Transverse colon (tissue), 4 donors: ENCODE measurements at regions not wholly inside any gene's neighbourhood (a gene's known extent, or its start where the extent isn't known, plus 50 kb on each side); places are given as distances from the start of the nearest gene placed in this dataset.

ENCODE experiments used
- DNase-seq: peaks from one replicate; pipeline ENCODE4 v3.0.0-alpha.2; 2019
- H3K27ac ChIP-seq, 4 donors: fragments of 200-600 bp; sonication (generic); 2 replicates each; pipeline ENCODE4 v1.5.1; 2016 to 2018; ENCODE audit warnings: inconsistent platforms in 4 of 4
- H3K27me3 ChIP-seq: fragments of 200-600 bp; sonication (generic); 2 replicates; pipeline ENCODE4 v1.5.1; 2017; ENCODE audit warnings: inconsistent platforms
- H3K36me3 ChIP-seq, 4 donors: fragments of 200-600 bp; sonication (generic); 2 replicates each; pipeline ENCODE4 v1.5.1; 2017 to 2019; ENCODE audit warnings: inconsistent platforms in 4 of 4
- H3K4me1 ChIP-seq, 4 donors: fragments of 200-600 bp; sonication (generic); 2 replicates each; pipeline ENCODE4 v1.5.1; 2017 to 2020; ENCODE audit warnings: inconsistent platforms in 4 of 4
- H3K4me3 ChIP-seq, 4 donors: fragments of 200-600 bp; sonication (generic); 1 replicate in 1 of 4; 2 replicates in 3 of 4; pipeline versions ENCODE4 v1.5.1 to v1.6.1; 2017 to 2019; ENCODE audit warnings: inconsistent platforms in 4 of 4
- H3K9me3 ChIP-seq, 2 donors: fragments of 200-600 bp; sonication (generic); 2 replicates each; pipeline ENCODE4 v1.5.1; 2017 to 2019; ENCODE audit warnings: inconsistent platforms in 2 of 2
- CTCF ChIP-seq, 5 experiments: fragments of 200-600 bp in 3 of 5; fragments of 450-650 bp in 2 of 5; sonication (generic) in 3 of 5; IDR thresholded peaks; 1 replicate in 2 of 5; 2 replicates in 3 of 5; pipeline ENCODE4 v1.5.1; 2016 to 2017; ENCODE audit warnings: antibody characterized with exemption in 5 of 5, inconsistent platforms in 3 of 5, mild to moderate bottlenecking in 2 of 5, moderate library complexity in 1 of 5
- EP300 ChIP-seq: sonication (generic); formaldehyde crosslinking; IDR thresholded peaks from one replicate; pipeline ENCODE4 v1.6.1; 2017; ENCODE audit warnings: antibody characterized with exemption, low read depth
- POLR2A ChIP-seq: fragments of 450-650 bp; IDR thresholded peaks from one replicate; pipeline ENCODE4 v1.6.1; 2016; ENCODE audit warnings: antibody characterized with exemption, mild to moderate bottlenecking, moderate library complexity
- POLR2AphosphoS5 ChIP-seq, 3 donors: sonication (generic); formaldehyde crosslinking; IDR thresholded peaks; one replicate each; pipeline ENCODE4 v1.6.1; 2016; ENCODE audit warnings: antibody characterized with exemption in 3 of 3
- WGBS, 2 donors: methylation state at CpG; one replicate each; pipeline ENCODE4 v1.1.5; 2018; ENCODE audit warnings: low coverage in 1 of 2; 5-methylcytosine and 5-hydroxymethylcytosine counted together
- in situ Hi-C, 4 donors: fragments of 200-750 bp; cut with MboI; loops; one replicate each; pipeline versions ENCODE4 v1.15.0 to v1.15.1; 2017; ENCODE audit warnings: low sequenced_read_pairs in 3 of 4, low pct_ligation_motif_present in 1 of 4, low pct_unique_long_range_greater_than_20kb in 1 of 4
- intact Hi-C: fragments of 100-400 bp; cut with DNase I; formaldehyde crosslinking; loops from one replicate; pipeline ENCODE4 v1.15.1; 2023; ENCODE audit warnings: low total_unique reads

GRCh38 chr10:29185050-29185449, 103.8 kb upstream of the LYZL1 start:
- H3K36me3 ChIP-seq, result no peaks in the 10 kb centered on the region
- TF ChIP-seq CTCF (IDR thresholded peaks at IDR 0.05) (no peak), POLR2A (no peak), POLR2AphosphoS5 (IDR thresholded peaks at IDR 0.05) (no peak), EP300 (no peak)
- no peak overlapping the region for H3K27ac ChIP-seq
- no peak for DNase-seq
- in situ Hi-C loops, result no loop called here
- intact Hi-C loops, result no loop called here
- 83 to 86% methylated on average over 4 to 5 of the region's 5 CpGs for WGBS, 2 donors
- H3K9me3 ChIP-seq, result no peaks in the 10 kb centered on the region
- H3K4me1 ChIP-seq, result no peaks in the 10 kb centered on the region
- no peak overlapping the region for H3K4me3 ChIP-seq
- no peaks in the 10 kb centered on the region for H3K27me3 ChIP-seq

- Histone ChIP-seq H3K4me1 (no peaks in the 10 kb centered on the region), H3K9me3 (no peaks in the 10 kb centered on the region), H3K27me3 (no peaks in the 10 kb centered on the region), H3K4me3 (no peak overlapping the region), H3K27ac (no peak overlapping the region), H3K36me3 (no peaks in the 10 kb centered on the region)
- TF ChIP-seq POLR2A, result no peak
- no peak for TF ChIP-seq CTCF (IDR thresholded peaks at IDR 0.05)
- TF ChIP-seq EP300, result no peak
- TF ChIP-seq POLR2AphosphoS5 (IDR thresholded peaks at IDR 0.05), result no peak
- intact Hi-C loops, result no loop called here
- no peak for DNase-seq
- in situ Hi-C loops, result no loop called here
- 74% methylated on average over 3 of the region's 3 CpGs; no CpG with 5 or more reads in 1 of the 2 donors for WGBS, 2 donors
These were observed 102.6 kb upstream of the LYZL1 start for GRCh38 chr10:29186221-29186620.

GRCh38 chr10:29189256-29189655, 99.6 kb upstream of the LYZL1 start:
- WGBS, 2 donors, result 27 to 60% methylated on average over 1 to 2 of the region's 2 CpGs
- Histone ChIP-seq H3K4me3 (no peak overlapping the region), H3K9me3 (no peaks in the 10 kb centered on the region), H3K36me3 (no peaks in the 10 kb centered on the region), H3K4me1 (no peaks in the 10 kb centered on the region), H3K27ac (no peak overlapping the region), H3K27me3 (no peaks in the 10 kb centered on the region)
- no peak for DNase-seq
- TF ChIP-seq POLR2A (no peak), EP300 (no peak), POLR2AphosphoS5 (IDR thresholded peaks at IDR 0.05) (no peak), CTCF (IDR thresholded peaks at IDR 0.05) (no peak)
- in situ Hi-C loops (no loop called here), intact Hi-C loops (no loop called here)

GRCh38 chr10:29191674-29192073, 97.2 kb upstream of the LYZL1 start:
- in situ Hi-C loops (no loop called here), intact Hi-C loops (no loop called here)
- no peaks in the 10 kb centered on the region for H3K4me1 ChIP-seq
- 43 to 65% methylated on average over 8 of the region's 8 CpGs for WGBS, 2 donors
- H3K36me3 ChIP-seq, result no peaks in the 10 kb centered on the region
- TF ChIP-seq CTCF (IDR thresholded peaks at IDR 0.05) (no peak), POLR2AphosphoS5 (IDR thresholded peaks at IDR 0.05) (no peak), EP300 (no peak), POLR2A (no peak)
- no peak overlapping the region for H3K4me3 ChIP-seq
- DNase-seq, result no peak
- H3K9me3 ChIP-seq, result no peaks in the 10 kb centered on the region
- H3K27me3 ChIP-seq, result no peaks in the 10 kb centered on the region
- H3K27ac ChIP-seq, result no peak overlapping the region
